ENCODE measurements at regions not wholly inside any gene's neighbourhood (a gene's known extent, or its start where the extent isn't known, plus 50 kb on each side); places are given as distances from the start of the nearest gene placed in this dataset.

DNA sequence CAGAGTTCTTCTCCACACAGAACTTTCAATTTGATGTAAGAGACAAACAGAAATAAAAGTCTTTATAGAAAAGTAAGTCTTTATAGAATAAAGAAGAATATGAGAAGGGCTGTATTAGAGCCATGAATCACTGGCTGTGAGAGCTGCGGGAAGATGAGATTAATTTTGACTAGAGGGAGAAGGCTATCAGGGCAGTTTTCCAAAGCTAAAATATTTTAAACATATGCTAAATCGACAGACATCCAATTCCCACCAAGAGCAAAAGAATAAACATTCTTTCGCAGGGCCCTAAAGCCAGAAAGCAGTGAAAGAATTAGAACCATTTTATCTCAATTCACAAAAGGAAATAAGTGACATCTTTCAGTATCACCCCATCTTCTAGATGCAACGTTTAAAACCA, 208.3 kb upstream of the MAP3K1 start:
- Mint-ChIP-seq H3K4me3 (no peak overlapping the region), H3K36me3 (peaks cover 9% of the 10 kb centered on the region), H3K27me3 (peaks cover 0 to 9% of the 10 kb centered on the region in 2 donors), H3K27ac (no peak overlapping the region), H3K4me1 (ENCODE audit: low read depth in 2 of 2) (peaks cover 16 to 40% of the 10 kb centered on the region in 2 donors), H3K9me3 (peaks cover 9% of the 10 kb centered on the region)
- DNase-seq (ENCODE audit: low spot score) (no peak), ATAC-seq (no peak)

DNA sequence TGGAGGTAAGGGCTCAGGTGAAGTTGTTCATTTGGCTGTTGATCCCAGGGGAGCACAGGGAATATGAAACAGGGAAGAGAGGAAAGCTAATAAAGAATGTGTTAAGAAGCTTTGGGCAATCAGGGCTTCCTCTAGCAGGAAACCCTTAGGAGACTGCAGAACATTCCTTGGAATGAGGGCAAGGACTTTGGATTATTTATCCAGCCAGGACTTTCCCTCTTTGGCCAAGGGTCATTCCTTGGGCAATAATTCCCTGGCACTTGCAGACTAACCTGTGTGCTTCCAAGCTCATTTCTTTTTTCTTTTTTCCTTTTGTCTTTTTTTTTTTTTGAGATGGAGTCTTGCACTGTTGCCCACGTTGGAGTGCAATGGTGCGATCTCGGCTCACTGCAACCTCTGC, 209.2 kb upstream of the MAP3K1 start:
- H3K36me3 Mint-ChIP-seq, result peaks cover 3% of the 10 kb centered on the region
- peaks cover 10 to 36% of the 10 kb centered on the region in 2 donors for H3K4me1 Mint-ChIP-seq (ENCODE audit: low read depth in 2 of 2)
- H3K27ac Mint-ChIP-seq, result no peak overlapping the region
- no peak overlapping the region for H3K4me3 Mint-ChIP-seq
- DNase-seq (ENCODE audit: low spot score), result no peak
- no peak for ATAC-seq
- H3K27me3 Mint-ChIP-seq, result peaks cover 0 to 9% of the 10 kb centered on the region in 2 donors
- H3K9me3 Mint-ChIP-seq, result peaks cover 4% of the 10 kb centered on the region

DNA sequence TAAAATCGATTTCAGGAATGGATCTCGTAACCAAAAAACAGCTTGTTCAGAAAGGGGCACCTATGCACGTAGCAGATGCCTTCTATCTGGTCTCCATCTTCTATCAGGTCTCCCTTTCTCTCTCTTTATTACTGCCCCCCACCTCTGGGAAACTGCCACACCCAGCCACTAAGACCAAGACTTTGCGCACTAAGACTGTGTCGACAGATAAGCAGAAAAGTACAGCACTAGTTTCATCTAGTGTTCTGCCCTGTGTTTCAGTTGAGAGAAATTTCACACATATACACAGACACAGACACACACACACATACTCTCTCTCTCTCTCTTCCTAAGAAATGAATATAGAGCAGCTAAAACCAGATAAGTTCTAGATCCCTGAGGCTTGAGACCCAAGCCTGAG, 210.1 kb upstream of the MAP3K1 start:
- ATAC-seq, result no peak
- Mint-ChIP-seq H3K27ac (no peak overlapping the region), H3K27me3 (peaks cover 3 to 9% of the 10 kb centered on the region in 2 donors), H3K4me3 (no peak overlapping the region), H3K4me1 (ENCODE audit: low read depth in 2 of 2) (peaks cover 7 to 26% of the 10 kb centered on the region in 2 donors), H3K9me3 (no peaks in the 10 kb centered on the region), H3K36me3 (no peaks in the 10 kb centered on the region)
- DNase-seq (ENCODE audit: low spot score), result no peak

DNA sequence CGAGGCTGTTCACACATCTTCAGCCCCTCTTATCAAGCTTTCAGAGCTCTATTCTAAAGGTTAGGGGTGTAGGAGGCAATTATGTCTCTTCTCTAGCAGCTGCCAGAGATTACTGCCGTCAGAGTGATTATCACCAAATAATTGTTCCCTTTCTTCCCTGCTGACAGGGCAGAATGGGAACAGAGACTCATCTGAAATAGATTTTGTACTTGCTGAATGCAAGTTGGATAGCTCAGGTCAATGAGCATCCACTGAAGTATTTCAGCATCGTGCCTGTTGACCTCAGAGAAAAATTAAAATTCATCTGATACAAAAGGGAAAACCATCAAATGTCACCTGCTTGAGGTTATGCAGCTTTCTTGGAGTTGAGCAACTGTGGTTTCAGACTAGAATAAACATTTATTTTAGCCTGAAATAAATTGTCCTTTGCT, 213.7 kb upstream of the MAP3K1 start:
- ATAC-seq, result no peak
- Mint-ChIP-seq H3K27ac (no peak overlapping the region), H3K4me1 (ENCODE audit: low read depth in 2 of 2) (peaks cover 0 to 12% of the 10 kb centered on the region in 2 donors), H3K36me3 (no peaks in the 10 kb centered on the region), H3K4me3 (no peak overlapping the region), H3K27me3 (peaks cover 3 to 16% of the 10 kb centered on the region in 2 donors), H3K9me3 (no peaks in the 10 kb centered on the region)
- DNase-seq (ENCODE audit: low spot score), result no peak

DNA sequence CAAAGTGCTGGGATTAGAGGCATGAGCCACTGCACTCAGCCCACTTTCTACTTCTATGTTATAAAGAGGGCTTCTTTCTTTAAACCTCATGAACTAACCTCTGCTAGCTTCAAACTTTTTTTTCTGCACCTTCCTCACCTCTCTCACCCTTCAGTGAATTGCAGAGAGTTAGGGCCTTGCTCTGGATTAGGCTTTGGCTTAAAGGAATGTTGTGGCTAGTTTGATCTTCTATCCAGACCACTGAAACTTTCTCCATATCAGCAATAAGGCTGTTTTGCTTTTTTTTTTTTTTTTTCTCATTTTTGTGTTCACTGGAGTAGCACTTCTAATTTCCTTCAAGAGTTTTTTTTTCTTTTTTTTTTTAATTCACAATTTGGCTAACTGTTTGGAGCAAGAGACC, 216.4 kb upstream of the MAP3K1 start:
- no peak overlapping the region for H3K4me3 Mint-ChIP-seq
- H3K27me3 Mint-ChIP-seq, result peaks cover 3 to 6% of the 10 kb centered on the region in 2 donors
- H3K36me3 Mint-ChIP-seq, result no peaks in the 10 kb centered on the region
- no peak overlapping the region for H3K27ac Mint-ChIP-seq
- no peaks in the 10 kb centered on the region for H3K9me3 Mint-ChIP-seq
- peaks cover 0 to 6% of the 10 kb centered on the region in 2 donors for H3K4me1 Mint-ChIP-seq (ENCODE audit: low read depth in 2 of 2)
- DNase-seq (ENCODE audit: low spot score) (no peak), ATAC-seq (no peak)

DNA sequence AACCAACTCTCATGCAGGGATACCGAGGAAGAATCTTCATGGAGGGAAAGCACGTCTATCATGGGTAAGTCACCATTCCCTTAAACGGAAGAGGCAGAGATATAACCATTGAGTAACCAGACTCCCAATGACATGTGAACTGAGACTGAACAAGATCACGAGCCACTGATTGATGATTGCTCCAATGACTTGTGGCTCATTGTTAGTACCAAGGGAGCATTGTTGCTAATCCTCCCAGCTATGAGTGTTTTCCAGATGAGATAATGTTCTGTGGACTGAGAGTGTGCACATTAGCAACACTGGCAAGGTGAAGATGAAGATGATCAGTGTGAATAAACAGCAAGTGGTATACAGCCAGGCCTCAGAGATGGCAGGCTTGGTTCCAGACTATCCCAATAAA, 219.2 kb upstream of the MAP3K1 start:
- no peak overlapping the region for H3K27ac Mint-ChIP-seq
- no peak for DNase-seq (ENCODE audit: low spot score)
- H3K36me3 Mint-ChIP-seq, result no peaks in the 10 kb centered on the region
- peaks cover 3 to 6% of the 10 kb centered on the region in 2 donors for H3K27me3 Mint-ChIP-seq
- H3K9me3 Mint-ChIP-seq, result no peaks in the 10 kb centered on the region
- no peak for ATAC-seq
- peaks cover 0 to 3% of the 10 kb centered on the region in 2 donors for H3K4me1 Mint-ChIP-seq (ENCODE audit: low read depth in 2 of 2)
- H3K4me3 Mint-ChIP-seq, result no peak overlapping the region

DNA sequence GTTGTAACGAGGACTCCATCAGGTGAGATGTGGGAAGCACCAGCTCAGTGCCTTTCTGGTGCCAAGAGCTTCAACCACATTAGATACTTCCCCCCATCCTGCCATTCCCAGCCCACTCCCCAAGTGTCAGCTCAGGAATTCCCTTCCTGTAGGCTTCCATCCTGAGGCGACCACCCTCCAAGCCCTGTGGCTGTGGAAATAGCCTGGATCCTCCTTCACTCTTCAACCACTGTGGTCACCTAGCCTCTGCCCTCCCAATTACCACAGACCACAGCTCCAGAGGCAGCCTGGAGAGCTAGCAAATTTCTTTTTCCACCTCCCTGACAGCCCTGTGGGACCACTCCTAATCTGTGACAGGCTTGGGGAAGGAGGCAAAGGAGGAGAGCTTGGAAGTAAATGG, 219.8 kb upstream of the MAP3K1 start:
- Mint-ChIP-seq H3K9me3 (no peaks in the 10 kb centered on the region), H3K36me3 (no peaks in the 10 kb centered on the region), H3K4me3 (no peak overlapping the region), H3K27ac (no peak overlapping the region), H3K4me1 (ENCODE audit: low read depth in 2 of 2) (peaks cover 0 to 3% of the 10 kb centered on the region in 2 donors), H3K27me3 (peaks cover 2 to 6% of the 10 kb centered on the region in 2 donors)
- DNase-seq (ENCODE audit: low spot score), result no peak
- no peak for ATAC-seq

DNA sequence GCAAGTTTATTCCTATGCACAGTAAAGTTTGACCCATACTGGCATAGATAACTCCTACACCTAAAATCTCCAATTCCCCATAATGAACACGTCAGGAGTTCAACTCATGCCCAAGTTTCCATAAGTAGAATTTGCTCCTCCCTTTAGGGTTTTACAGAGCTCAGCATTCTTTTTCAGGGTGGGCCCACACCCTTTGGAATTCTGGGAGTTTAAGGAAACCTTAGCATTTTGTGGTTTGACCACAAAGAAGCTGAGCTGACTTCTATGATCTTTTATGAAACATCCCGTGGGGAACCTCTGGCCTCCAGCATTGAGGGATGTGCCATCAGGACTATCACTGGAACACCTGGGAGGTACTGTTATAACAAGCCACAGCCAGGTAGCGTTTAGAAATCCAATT, 220.6 kb upstream of the MAP3K1 start:
- peaks cover 0 to 6% of the 10 kb centered on the region in 2 donors for H3K27me3 Mint-ChIP-seq
- no peak for ATAC-seq
- no peaks in the 10 kb centered on the region for H3K36me3 Mint-ChIP-seq

DNA sequence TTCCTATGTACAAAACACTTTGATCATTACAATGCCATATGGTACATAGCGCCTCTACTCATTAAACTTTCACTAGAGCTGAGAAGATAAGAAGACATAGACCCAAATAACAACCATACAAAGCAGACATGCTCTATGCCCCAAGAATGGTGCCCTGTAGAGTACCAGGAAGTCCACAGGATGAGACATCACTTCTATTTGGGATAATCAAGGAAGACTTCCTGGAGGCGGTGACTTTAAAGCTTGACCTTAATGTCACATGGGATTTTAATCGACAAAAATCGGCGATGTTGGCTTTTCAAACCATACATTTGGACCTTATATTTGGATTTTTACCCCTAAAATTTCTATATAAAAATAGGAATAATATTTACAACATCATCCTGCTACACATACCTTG, 224.3 kb upstream of the MAP3K1 start:
- H3K4me3 Mint-ChIP-seq, result no peak overlapping the region
- no peaks in the 10 kb centered on the region for H3K9me3 Mint-ChIP-seq
- ATAC-seq (no peak), DNase-seq (ENCODE audit: low spot score) (no peak)
- no peaks in the 10 kb centered on the region for H3K36me3 Mint-ChIP-seq
- H3K27me3 Mint-ChIP-seq, result peaks cover 3 to 12% of the 10 kb centered on the region in 2 donors
- peaks cover 16 to 17% of the 10 kb centered on the region in 2 donors for H3K4me1 Mint-ChIP-seq (ENCODE audit: low read depth in 2 of 2)
- no peak overlapping the region for H3K27ac Mint-ChIP-seq

More for the DNA sequence above, 220.6 kb upstream of the MAP3K1 start:
- Mint-ChIP-seq H3K4me1 (ENCODE audit: low read depth in 2 of 2) (peaks cover 0 to 3% of the 10 kb centered on the region in 2 donors), H3K4me3 (no peak overlapping the region), H3K27ac (no peak overlapping the region), H3K9me3 (no peaks in the 10 kb centered on the region)
- DNase-seq (ENCODE audit: low spot score), result no peak

DNA sequence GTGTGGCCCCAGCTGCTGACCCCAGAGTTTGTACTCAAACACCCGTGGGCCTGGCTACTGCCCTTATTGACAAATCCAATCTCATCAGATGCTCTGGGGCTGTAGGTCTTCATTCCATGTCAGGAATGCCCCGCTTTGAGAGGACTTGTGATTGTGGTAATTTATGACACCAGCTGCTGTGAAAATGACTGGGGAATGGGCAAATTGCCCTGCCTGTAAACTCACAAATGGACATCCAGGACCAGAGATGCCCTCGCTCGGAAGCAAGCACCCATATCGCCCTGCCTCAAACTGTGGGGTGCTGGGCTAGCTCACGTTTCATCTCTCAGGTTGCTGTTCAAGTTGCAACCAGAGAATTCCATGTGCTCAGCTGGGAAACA, 225.9 kb upstream of the MAP3K1 start:
- Mint-ChIP-seq H3K9me3 (no peaks in the 10 kb centered on the region), H3K27ac (peak overlapping the region in 1 of 2 donors; percentile 49), H3K36me3 (no peaks in the 10 kb centered on the region), H3K4me3 (no peak overlapping the region), H3K4me1 (ENCODE audit: low read depth in 2 of 2) (peaks cover 16 to 20% of the 10 kb centered on the region in 2 donors), H3K27me3 (peaks cover 3 to 12% of the 10 kb centered on the region in 2 donors)
- no peak for DNase-seq (ENCODE audit: low spot score)
- peak in 1 of 2 donors; percentile 4 for ATAC-seq

DNA sequence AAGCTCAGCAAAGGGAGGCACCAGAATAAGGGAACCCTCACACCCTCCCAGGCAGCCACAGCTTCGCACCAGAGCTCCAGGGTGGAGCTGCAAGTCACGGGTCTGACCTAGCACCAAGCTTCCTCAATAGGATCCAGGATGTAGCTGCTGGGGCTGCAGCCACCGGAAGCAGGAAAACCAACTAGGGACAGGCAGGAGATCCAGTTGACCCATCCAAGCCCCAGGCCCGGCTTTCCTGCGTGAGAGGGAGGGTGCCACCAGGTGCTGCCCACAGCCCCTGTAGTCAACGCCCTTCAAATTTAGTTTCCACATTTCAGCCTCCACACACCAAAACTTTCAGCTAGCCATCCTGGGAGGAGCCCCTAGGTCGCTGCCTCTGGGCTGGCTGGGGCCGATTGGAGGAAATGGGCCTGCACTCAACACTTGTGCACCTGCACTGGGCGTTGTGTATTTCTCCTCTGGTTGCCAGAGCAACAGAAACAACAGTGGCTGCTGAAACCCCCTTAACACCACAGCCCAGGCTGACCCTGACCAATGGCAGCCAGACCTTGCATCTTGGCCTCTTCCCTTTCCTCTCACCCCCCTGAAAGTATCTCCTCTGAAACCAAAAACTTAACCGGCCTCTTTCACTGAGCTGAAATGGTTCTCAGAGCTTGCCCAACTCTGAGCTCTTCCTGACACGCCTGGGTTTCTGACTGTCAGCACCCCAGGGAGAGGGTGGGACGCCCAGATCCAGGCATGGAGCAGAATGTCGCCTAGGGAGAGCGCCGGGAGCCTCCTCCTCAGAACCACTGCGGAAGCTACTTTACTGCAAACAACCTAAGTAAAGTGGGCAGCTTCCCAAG, 226.5 kb upstream of the MAP3K1 start:
- no peak overlapping the region for H3K4me3 Mint-ChIP-seq
- ATAC-seq (peak; percentile 74 to 80), DNase-seq (ENCODE audit: low spot score) (no peak)
- H3K4me1 Mint-ChIP-seq (ENCODE audit: low read depth in 2 of 2), result peaks cover 16 to 20% of the 10 kb centered on the region in 2 donors
- no peaks in the 10 kb centered on the region for H3K9me3 Mint-ChIP-seq
- no peaks in the 10 kb centered on the region for H3K36me3 Mint-ChIP-seq
- peaks cover 3 to 12% of the 10 kb centered on the region in 2 donors for H3K27me3 Mint-ChIP-seq
- peak overlapping the region in 1 of 2 donors; percentile 49 for H3K27ac Mint-ChIP-seq

DNA sequence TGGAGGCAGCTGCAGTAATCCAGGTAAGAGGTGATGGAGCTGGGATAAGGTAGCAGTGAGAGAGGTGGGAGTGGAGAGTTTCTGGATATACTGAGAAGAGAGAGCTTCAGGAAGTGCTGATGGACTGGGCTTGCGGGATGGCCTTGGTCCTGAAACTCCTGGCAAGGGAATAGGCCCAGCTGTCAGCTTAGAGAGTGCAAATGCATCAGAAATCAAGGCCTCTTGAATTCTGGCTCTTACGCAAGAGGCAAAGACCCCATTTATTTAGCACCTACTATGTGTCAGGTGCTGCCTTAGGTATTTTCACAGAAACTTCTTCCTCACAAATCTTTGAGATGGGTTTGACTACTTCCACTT, 227.2 kb upstream of the MAP3K1 start:
- Mint-ChIP-seq H3K27ac (no peak overlapping the region), H3K36me3 (no peaks in the 10 kb centered on the region), H3K9me3 (no peaks in the 10 kb centered on the region), H3K4me3 (no peak overlapping the region), H3K4me1 (ENCODE audit: low read depth in 2 of 2) (peaks cover 16 to 20% of the 10 kb centered on the region in 2 donors), H3K27me3 (peaks cover 3 to 12% of the 10 kb centered on the region in 2 donors)
- no peak for ATAC-seq
- DNase-seq (ENCODE audit: low spot score), result no peak

DNA sequence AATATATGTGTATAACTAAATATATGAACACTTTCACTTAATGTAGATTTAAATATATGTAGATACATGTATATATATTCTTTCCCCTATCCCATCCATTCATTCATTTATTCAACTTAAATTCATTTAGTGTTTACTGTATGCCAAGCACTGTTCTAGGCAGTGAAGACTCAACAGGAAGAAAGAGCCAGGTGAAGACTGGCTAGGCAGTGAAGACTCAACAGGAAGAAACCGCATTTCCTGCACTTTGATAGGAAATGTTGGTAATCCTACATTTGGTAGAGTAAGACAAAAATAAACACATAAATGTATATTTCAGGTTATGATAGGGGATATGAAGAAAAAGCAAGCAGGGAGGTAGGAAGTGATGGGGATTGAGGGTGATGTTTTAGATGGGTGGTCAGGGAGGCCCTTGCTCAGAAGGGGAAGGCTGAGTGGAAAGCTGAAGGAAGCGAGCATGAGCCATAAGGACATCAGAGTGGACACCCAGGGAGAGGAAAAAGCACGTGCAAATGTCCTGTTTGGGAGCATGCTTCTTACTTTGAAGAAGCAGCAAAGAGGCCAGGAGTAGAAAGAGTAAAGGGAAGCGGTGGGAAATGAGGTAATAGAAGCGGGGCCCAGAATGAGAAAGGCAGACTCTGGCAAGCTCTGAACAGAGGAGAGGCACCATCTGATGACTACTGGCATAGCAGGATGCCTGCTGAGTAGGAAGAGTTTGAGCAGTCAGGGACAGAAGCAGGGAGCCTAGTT, 227.8 kb upstream of the MAP3K1 start:
- Mint-ChIP-seq H3K27ac (no peak overlapping the region), H3K9me3 (no peaks in the 10 kb centered on the region), H3K36me3 (no peaks in the 10 kb centered on the region), H3K4me1 (ENCODE audit: low read depth in 2 of 2) (peaks cover 16 to 20% of the 10 kb centered on the region in 2 donors), H3K4me3 (peak overlapping the region; percentile 13), H3K27me3 (peaks cover 3 to 12% of the 10 kb centered on the region in 2 donors)
- DNase-seq (ENCODE audit: low spot score) (no peak), ATAC-seq (no peak)
